ENCODE measurements at regions not wholly inside any gene's neighbourhood (a gene's known extent, or its start where the extent isn't known, plus 50 kb on each side); places are given as distances from the start of the nearest gene placed in this dataset.

- DNase-seq (ENCODE audit: low read depth in 1 of 2, low spot score in 1 of 2) (no peak), FAIRE-seq (no peak), ATAC-seq (no peak)
- Histone ChIP-seq H3K9me3 (no peaks in the 10 kb centered on the region), H3K4me1 (no peaks in the 10 kb centered on the region), H3K4me3 (no peak overlapping the region), H3K4me2 (no peak overlapping the region), H3K27ac (no peak overlapping the region)
- CTCF ChIA-PET: interaction anchor here (0.8 to 1.2 kb wide), 2 partner anchors 18 to 23 kb away, joined by 3 read pairs; no protein-coding TSS in a partner anchor
- WGBS (ENCODE audit: missing lambda C conversion rate): 72% methylated on average over 3 of the region's 3 CpGs
- POLR2A ChIA-PET: no interaction called here
- TF ChIP-seq CHD4 (IDR thresholded peaks at IDR 0.05; ENCODE audit: borderline replicate concordance) (no peak), CBX2 (IDR thresholded peaks at IDR 0.05; ENCODE audit: borderline replicate concordance, low read depth) (no peak), KDM1A (IDR thresholded peaks at IDR 0.05; ENCODE audit: low read depth) (no peak), MAZ (IDR thresholded peaks at IDR 0.05; ENCODE audit: borderline replicate concordance, low read depth, low read length) (no peak), SREBF2 (IDR thresholded peaks at IDR 0.05) (no peak), POLR2A (IDR thresholded peaks at IDR 0.05; ENCODE audit: low read length) (no peak), RARB (CRISPR knock-in tag; IDR thresholded peaks at IDR 0.05) (no peak), ZFP36 (IDR thresholded peaks at IDR 0.05; ENCODE audit: borderline replicate concordance, partially characterized antibody) (no peak), FOXS1 (CRISPR knock-in tag; IDR thresholded peaks at IDR 0.05) (no peak), HOXB5 (CRISPR knock-in tag; IDR thresholded peaks at IDR 0.05) (no peak)
- TF ChIP-seq, protein P1, sequence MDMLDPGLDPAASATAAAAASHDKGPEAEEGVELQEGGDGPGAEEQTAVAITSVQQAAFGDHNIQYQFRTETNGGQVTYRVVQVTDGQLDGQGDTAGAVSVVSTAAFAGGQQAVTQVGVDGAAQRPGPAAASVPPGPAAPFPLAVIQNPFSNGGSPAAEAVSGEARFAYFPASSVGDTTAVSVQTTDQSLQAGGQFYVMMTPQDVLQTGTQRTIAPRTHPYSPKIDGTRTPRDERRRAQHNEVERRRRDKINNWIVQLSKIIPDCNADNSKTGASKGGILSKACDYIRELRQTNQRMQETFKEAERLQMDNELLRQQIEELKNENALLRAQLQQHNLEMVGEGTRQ (IDR thresholded peaks at IDR 0.05): no peak
- TF ChIP-seq, protein P2, sequence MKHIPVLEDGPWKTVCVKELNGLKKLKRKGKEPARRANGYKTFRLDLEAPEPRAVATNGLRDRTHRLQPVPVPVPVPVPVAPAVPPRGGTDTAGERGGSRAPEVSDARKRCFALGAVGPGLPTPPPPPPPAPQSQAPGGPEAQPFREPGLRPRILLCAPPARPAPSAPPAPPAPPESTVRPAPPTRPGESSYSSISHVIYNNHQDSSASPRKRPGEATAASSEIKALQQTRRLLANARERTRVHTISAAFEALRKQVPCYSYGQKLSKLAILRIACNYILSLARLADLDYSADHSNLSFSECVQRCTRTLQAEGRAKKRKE (CRISPR knock-in tag; IDR thresholded peaks at IDR 0.05; ENCODE audit: low read depth): no peak
- TF ChIP-seq, protein P3, sequence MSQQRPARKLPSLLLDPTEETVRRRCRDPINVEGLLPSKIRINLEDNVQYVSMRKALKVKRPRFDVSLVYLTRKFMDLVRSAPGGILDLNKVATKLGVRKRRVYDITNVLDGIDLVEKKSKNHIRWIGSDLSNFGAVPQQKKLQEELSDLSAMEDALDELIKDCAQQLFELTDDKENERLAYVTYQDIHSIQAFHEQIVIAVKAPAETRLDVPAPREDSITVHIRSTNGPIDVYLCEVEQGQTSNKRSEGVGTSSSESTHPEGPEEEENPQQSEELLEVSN (IDR thresholded peaks at IDR 0.05; ENCODE audit: borderline replicate concordance, low read depth): no peak
Observed at GRCh38 chr9:79325501-79325900, 246.3 kb upstream of the TLE4 start.

DNA sequence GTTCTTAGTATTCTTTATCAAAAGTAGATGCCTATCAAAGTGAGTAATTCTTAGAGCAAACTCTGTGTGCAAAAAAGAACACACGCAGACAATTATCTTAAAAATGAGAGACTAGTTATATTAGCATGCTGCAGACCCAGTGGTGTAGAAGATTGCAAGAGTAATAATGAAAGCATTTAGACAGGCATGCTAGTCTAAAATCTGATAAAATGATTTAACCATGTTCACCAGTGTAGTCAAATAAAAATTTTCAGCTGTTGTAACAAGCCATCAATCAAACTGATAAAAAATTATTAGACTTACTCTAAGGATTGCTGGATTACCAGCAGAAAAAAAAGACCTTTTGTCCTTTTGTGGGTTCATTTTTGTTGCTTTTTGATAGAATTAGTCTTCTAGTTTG, 241.9 kb upstream of the TLE4 start:
- 93% methylated on average over 1 of the region's 1 CpG for WGBS (ENCODE audit: missing lambda C conversion rate)
- no peak for FAIRE-seq
- H3K27ac ChIP-seq: no peak overlapping the region
- CTCF ChIA-PET: no interaction called here
- H3K4me3 ChIP-seq: no peak overlapping the region
- TF ChIP-seq POLR2A (IDR thresholded peaks at IDR 0.05; ENCODE audit: low read length) (no peak), PHF8 (IDR thresholded peaks at IDR 0.05; ENCODE audit: borderline replicate concordance, low read depth) (no peak), MYC (IDR thresholded peaks at IDR 0.05; ENCODE audit: borderline replicate concordance, low read length) (no peak), HOXB13 (CRISPR knock-in tag; IDR thresholded peaks at IDR 0.05; ENCODE audit: low read depth) (no peak)
- no peaks in the 10 kb centered on the region for H3K4me1 ChIP-seq
- no peak for DNase-seq (ENCODE audit: low read depth in 1 of 2, low spot score in 1 of 2)
- POLR2A ChIA-PET: no interaction called here
- no peaks in the 10 kb centered on the region for H3K9me3 ChIP-seq
- H3K4me2 ChIP-seq: no peak overlapping the region
- ATAC-seq: no peak

- DNase-seq (ENCODE audit: low read depth in 1 of 2, low spot score in 1 of 2): no peak
- H3K27ac ChIP-seq: no peak overlapping the region
- H3K4me3 ChIP-seq: no peak overlapping the region
- TF ChIP-seq ZFP36 (IDR thresholded peaks at IDR 0.05; ENCODE audit: borderline replicate concordance, partially characterized antibody) (no peak), HOXB5 (CRISPR knock-in tag; IDR thresholded peaks at IDR 0.05) (no peak), ZC3H11A (IDR thresholded peaks at IDR 0.05) (no peak), RARB (CRISPR knock-in tag; IDR thresholded peaks at IDR 0.05) (no peak), JUN (IDR thresholded peaks at IDR 0.05) (no peak), SREBF2 (IDR thresholded peaks at IDR 0.05) (no peak), MAZ (IDR thresholded peaks at IDR 0.05; ENCODE audit: borderline replicate concordance, low read depth, low read length) (no peak), KDM5A (IDR thresholded peaks at IDR 0.05) (no peak), RCOR1 (IDR thresholded peaks at IDR 0.05; ENCODE audit: low read depth, low read length) (no peak), MYC (IDR thresholded peaks at IDR 0.05; ENCODE audit: borderline replicate concordance, low read length) (no peak), NFE2L2 (conservative IDR thresholded peaks at IDR 0.05; ENCODE audit: low read length) (no peak), BHLHE40 (IDR thresholded peaks at IDR 0.05; ENCODE audit: low read depth, low read length) (no peak), CBX2 (IDR thresholded peaks at IDR 0.05; ENCODE audit: borderline replicate concordance, low read depth) (no peak)
- no peak overlapping the region for H3K4me2 ChIP-seq
- FAIRE-seq: no peak
- ChIA-PET CTCF (no interaction called here), POLR2A (no interaction called here)
- peaks cover 10% of the 10 kb centered on the region; the same call in 1 of the 3 replicates for H3K9me3 ChIP-seq
- H3K4me1 ChIP-seq: no peaks in the 10 kb centered on the region
- no peak for ATAC-seq
- 91% methylated on average over 6 of the region's 6 CpGs for WGBS (ENCODE audit: missing lambda C conversion rate)
Observed at GRCh38 chr9:79334001-79334400, 237.8 kb upstream of the TLE4 start.
